ENCODE measurements at regions not wholly inside any gene's neighbourhood (a gene's known extent, or its start where the extent isn't known, plus 50 kb on each side); places are given as distances from the start of the nearest gene placed in this dataset.
"Not testable (repeated sequence)": the region's sequence is repeated elsewhere in the genome, so short reads cannot be mapped to it uniquely, and the experiment has no call there.

DNA sequence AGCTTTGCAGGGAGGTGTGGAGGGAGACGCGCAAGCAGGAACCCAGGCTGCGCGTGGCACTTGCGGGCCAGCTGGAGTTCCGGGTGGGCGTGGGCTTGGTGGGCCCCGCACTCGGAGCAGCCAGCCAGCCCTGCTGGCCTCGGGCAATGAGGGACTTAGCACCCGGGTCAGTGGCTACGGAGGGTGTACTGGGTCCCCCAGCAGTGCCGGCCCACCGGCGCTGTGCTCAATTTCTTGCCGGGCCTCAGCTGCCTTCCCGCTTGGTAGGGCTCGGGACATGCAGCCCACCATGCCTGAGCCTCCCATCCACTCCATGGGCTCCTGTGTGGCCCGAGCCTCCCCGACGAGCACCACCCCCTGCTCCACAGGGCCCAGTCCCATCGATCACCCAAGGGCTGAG lies 1205.0 kb upstream of the PABPC4L start:
- TF ChIP-seq, protein P1, sequence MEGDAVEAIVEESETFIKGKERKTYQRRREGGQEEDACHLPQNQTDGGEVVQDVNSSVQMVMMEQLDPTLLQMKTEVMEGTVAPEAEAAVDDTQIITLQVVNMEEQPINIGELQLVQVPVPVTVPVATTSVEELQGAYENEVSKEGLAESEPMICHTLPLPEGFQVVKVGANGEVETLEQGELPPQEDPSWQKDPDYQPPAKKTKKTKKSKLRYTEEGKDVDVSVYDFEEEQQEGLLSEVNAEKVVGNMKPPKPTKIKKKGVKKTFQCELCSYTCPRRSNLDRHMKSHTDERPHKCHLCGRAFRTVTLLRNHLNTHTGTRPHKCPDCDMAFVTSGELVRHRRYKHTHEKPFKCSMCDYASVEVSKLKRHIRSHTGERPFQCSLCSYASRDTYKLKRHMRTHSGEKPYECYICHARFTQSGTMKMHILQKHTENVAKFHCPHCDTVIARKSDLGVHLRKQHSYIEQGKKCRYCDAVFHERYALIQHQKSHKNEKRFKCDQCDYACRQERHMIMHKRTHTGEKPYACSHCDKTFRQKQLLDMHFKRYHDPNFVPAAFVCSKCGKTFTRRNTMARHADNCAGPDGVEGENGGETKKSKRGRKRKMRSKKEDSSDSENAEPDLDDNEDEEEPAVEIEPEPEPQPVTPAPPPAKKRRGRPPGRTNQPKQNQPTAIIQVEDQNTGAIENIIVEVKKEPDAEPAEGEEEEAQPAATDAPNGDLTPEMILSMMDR (IDR thresholded peaks at IDR 0.05) = not testable (repeated sequence)
- TF ChIP-seq POLR2A (IDR thresholded peaks at IDR 0.05) = not testable (repeated sequence)
